Urinary bladder (tissue), 3 donors: ENCODE measurements at regions not wholly inside any gene's neighbourhood (a gene's known extent, or its start where the extent isn't known, plus 50 kb on each side); places are given as distances from the start of the nearest gene placed in this dataset.

Source experiments
- DNase-seq: peaks from one replicate; pipeline ENCODE4 v3.0.0-alpha.2; 2015; ENCODE audit errors: extremely low spot score
- H3K27ac ChIP-seq: one replicate; pipeline ENCODE4 v1.5.1; 2013; ENCODE audit warnings: low read depth, mild to moderate bottlenecking, moderate library complexity
- H3K36me3 ChIP-seq: one replicate; pipeline ENCODE4 v1.6.1; 2013; ENCODE audit warnings: mild to moderate bottlenecking, moderate library complexity; ENCODE audit not compliant: insufficient read depth
- H3K4me1 ChIP-seq: one replicate; pipeline ENCODE4 v1.6.1; 2013; ENCODE audit warnings: mild to moderate bottlenecking, moderate library complexity; ENCODE audit not compliant: insufficient read depth
- H3K4me3 ChIP-seq: one replicate; pipeline ENCODE4 v1.5.1; 2013; ENCODE audit warnings: low read depth, low read length
- WGBS: extraction: QIAGEN DNeasy Blood & Tissue Kit; methylation state at CpG from one replicate; pipeline ENCODE4 v1.1.7; 2013; 5-methylcytosine and 5-hydroxymethylcytosine counted together
- donor health status: healthy with polysubstance abuse.
- donor health status: healthy.

DNA sequence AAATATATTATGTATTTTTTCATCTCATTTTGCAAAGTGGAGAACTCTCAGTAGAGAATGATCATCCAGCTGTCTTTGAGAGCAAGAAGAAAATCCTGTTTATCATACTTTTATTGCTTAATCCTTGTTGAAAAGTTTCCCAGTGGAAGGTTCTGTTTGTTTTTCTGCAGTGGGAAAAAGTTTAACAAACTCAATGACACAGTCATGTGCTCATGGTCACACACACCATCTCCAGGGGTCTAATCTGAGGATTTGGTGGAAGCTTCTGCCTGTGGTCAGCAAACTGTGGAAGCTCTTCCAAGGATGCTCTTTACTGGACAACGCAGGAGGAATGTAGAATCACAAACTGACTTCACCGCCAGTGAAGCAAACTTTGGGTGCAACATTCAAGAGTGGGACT lies 1003.9 kb downstream of the SORCS3 start:
- DNase-seq: no peak
- H3K4me3 ChIP-seq: no peak overlapping the region
- no peaks in the 10 kb centered on the region for H3K36me3 ChIP-seq
- H3K27ac ChIP-seq: no peak overlapping the region
- 53% methylated on average over 2 of the region's 2 CpGs for WGBS
- no peaks in the 10 kb centered on the region for H3K4me1 ChIP-seq

DNA sequence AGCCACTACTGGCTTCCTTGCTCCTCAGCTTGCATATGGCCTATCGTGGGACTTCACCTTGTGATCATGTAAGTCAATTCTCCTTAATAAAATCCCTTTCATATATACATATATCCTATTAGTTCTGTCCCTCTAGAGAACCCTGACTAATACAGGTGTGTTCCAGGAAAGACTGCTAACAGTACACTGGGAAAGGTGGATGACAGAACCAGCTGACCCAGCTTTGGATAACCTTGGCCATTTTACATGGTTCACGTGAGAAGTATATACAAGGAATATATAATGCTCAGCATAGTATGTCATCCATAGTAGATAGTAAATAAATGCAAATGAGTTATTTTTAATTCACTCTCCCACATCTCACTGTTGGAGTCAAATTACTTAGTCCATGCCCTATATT lies 1003.5 kb downstream of the SORCS3 start:
- no peaks in the 10 kb centered on the region for H3K36me3 ChIP-seq
- no peaks in the 10 kb centered on the region for H3K4me1 ChIP-seq
- DNase-seq: no peak
- H3K27ac ChIP-seq: no peak overlapping the region
- no peak overlapping the region for H3K4me3 ChIP-seq
- 63% methylated on average over 2 of the region's 2 CpGs for WGBS

DNA sequence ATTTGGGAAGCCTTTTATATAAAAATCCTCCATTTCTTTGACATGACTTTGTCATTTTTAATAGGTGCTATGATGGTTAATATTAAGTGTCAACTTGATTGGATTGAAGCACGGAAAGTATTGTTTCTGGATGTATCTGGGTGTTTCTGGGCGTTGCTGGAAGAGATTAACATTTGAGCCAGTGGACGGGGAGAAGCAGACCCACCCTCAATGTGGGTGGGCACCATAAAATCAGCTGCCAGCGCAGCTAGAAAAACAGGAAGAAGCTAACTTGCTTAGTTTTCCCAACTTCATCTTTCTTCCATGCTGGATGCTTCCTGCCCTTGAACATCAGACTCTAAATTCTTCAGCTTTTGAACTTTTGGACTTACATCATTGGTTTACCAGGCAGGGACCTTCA lies 1003.0 kb downstream of the SORCS3 start:
- H3K27ac ChIP-seq: no peak overlapping the region
- no peak overlapping the region for H3K4me3 ChIP-seq
- 27% methylated on average over 4 of the region's 4 CpGs for WGBS
- no peaks in the 10 kb centered on the region for H3K36me3 ChIP-seq
- DNase-seq: no peak
- H3K4me1 ChIP-seq: no peaks in the 10 kb centered on the region

DNA sequence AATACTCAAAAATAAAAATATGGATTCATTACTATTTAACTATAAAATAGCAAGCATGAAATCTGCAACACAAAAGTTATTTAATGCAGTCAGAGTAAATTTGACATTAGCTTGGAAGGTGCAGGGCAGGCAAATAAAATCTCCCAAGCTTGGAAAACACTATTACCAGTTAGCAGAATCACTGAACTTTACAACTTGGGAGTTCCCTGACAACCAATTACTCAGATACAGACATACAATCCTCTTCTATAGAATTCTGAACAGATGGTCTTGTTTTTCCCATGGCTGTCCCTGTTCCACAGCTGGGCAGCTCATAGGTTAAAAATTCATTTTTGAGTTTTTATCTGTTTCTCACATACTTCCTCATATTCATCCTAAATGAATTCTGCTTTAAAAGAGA lies 1002.6 kb downstream of the SORCS3 start:
- no peak for DNase-seq
- Histone ChIP-seq H3K4me3 (no peak overlapping the region), H3K27ac (no peak overlapping the region), H3K36me3 (no peaks in the 10 kb centered on the region), H3K4me1 (no peaks in the 10 kb centered on the region)

DNA sequence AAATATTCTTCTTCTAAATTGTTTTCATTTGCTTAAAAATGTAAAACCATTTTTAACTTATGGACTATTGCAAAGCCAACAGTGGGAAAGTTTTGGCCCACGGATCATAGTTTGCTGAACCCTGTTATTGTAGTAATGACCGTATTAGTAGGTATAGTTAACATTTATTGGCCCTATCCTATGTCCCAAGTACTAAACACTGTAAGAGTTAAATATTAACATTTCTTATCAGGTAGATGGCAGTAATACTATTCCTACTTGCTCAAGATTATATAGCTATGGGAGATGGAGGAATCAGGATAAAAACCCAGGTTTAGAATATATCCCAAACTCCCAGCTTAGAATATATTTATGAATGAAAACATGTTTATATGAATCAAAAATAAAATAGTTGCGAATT lies 993.2 kb downstream of the SORCS3 start:
- H3K27ac ChIP-seq: no peak overlapping the region
- no peaks in the 10 kb centered on the region for H3K36me3 ChIP-seq
- no peak overlapping the region for H3K4me3 ChIP-seq
- no peaks in the 10 kb centered on the region for H3K4me1 ChIP-seq
- no peak for DNase-seq
- 88% methylated on average over 3 of the region's 3 CpGs for WGBS

DNA sequence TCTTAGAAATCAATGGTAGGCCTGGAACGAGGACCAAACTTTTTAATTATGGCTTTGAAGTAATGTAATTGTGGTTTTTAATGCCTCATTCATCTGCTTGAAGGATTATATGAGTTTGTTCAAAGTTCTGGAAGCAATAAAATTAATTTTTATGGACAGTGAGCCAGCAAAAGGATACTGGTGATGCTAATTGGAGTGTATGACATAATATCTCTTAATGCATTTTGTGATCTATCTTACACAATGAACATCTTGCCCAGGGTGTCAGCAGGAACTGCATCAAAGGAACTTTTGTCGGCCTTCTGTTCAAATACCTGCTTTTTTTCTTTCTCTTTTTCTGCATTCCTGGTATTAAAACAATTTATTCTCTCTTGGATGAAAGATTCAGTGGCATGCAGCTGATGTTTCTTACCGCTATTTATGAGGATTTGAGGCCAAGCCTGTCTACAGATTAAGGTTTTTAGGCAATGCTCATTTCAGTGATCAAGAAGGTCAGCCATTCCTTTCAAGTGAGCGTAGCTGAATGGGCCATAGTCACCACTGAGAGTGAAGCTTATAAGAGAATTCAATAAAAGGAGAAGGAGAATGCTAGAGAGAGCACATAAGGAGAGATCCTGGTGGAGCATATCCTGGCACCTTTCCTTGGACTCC lies 974.8 kb downstream of the SORCS3 start:
- 42% methylated on average over 4 of the region's 4 CpGs for WGBS
- no peaks in the 10 kb centered on the region for H3K36me3 ChIP-seq
- H3K4me3 ChIP-seq: no peak overlapping the region
- no peak for DNase-seq
- no peak overlapping the region for H3K27ac ChIP-seq
- no peaks in the 10 kb centered on the region for H3K4me1 ChIP-seq

DNA sequence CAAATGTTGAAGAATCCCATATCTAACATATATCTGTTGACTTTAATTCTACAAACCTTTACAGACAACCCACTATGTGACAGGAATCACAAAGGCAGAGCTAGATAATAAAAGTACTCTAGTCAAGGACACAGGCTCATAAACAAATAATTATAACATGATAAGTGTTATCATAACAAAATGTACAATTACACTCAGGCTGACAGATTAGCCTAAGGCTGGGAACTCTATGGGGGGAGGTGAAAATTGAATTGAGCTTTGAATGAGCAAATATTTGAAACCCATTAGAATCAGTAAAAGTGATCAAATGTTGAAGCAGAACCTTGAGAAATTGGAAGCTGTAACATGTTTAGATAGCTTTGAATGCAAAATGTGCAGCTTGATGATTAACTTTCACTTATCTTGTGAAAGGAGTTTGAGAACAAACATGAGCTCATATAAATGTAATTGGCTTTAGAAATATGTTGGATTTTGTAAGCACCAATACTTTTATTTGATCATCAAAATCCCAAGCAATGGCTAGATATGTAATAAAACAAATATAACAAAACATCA lies 970.2 kb downstream of the SORCS3 start:
- no peak overlapping the region for H3K27ac ChIP-seq

DNA sequence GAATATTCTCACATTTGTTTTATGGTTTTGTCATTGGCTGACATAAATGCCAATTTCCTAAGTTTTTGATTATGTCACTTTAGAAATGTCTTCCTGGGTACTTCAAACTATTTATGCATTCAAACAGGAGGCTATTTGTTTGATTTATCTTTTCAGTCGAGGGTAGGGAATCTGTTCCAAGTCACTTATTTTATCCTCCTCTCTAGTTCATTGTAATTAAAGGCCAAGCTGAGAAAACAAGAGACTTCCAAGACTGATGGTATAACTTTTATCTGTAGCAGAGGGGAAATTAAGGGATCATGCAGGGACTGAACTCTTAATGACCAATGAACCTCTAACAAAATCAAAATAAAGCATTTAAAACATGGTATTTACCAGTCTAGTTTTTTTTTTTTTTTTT lies 968.4 kb downstream of the SORCS3 start:
- DNase-seq: no peak
- Histone ChIP-seq H3K4me3 (no peak overlapping the region), H3K36me3 (no peaks in the 10 kb centered on the region), H3K27ac (no peak overlapping the region), H3K4me1 (no peaks in the 10 kb centered on the region)
- 38% methylated on average over 1 of the region's 1 CpG for WGBS

More for the DNA sequence above, 970.2 kb downstream of the SORCS3 start:
- Histone ChIP-seq H3K4me1 (no peaks in the 10 kb centered on the region), H3K4me3 (no peak overlapping the region), H3K36me3 (no peaks in the 10 kb centered on the region)
- DNase-seq: no peak

DNA sequence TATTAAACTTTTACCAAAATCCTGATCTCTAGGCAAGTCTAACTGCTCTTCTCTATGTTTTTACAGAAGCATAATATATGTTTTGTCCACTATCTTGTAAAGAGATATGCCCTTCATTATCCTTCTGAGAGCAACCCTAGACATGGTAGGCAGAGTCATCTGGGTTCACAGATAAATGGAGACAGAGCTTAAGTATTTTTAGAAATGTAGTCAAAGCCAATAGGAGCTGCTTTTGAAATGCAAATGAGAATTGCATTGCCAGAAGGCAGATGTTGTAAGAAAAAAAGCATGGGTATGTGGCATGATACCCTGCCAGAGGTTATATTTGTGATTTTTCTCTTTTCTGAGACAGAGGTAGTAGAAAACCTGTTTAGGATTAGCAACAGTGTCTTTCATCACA lies 964.8 kb downstream of the SORCS3 start:
- no peak for DNase-seq
- Histone ChIP-seq H3K27ac (no peak overlapping the region), H3K36me3 (no peaks in the 10 kb centered on the region), H3K4me1 (no peaks in the 10 kb centered on the region), H3K4me3 (no peak overlapping the region)

DNA sequence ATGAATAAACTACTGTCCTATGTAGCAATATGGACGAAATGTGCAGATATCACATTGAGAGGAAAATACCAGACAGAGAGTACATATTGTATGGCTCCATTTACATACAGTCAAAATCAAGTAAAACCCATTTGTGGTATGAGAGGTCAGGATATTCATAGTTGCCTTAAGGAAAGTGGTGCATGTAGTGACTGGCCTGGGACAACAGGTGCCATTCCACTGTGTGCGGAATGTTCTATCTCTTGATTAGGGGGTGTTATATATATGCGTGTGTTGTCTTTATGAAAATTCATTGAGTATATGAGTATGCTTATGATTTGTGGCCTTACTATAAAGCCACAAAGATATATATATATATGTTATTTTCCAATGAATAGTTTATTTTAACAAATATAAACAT lies 964.0 kb downstream of the SORCS3 start:
- 87% methylated on average over 3 of the region's 3 CpGs for WGBS
- Histone ChIP-seq H3K36me3 (no peaks in the 10 kb centered on the region), H3K4me3 (no peak overlapping the region), H3K27ac (no peak overlapping the region), H3K4me1 (no peaks in the 10 kb centered on the region)
- no peak for DNase-seq

DNA sequence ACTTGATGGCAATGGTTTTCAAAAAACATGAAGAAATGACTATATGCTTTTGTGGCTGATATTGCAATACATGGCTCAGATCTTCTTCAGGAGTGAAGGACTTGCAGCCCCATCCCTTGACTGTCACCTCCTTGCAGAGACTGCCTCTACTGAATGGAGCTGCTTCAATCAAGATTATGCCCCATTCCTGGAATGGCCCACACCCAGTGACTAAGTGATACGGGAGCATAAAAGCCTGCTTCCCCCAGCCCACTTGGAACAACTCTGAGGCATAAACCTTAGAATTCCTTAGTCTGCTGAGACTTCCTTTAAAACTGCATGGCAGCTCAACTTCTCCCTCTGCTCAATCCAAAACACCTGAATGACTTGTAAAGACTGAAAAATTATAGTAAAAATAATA lies 957.1 kb downstream of the SORCS3 start:
- H3K4me1 ChIP-seq: no peaks in the 10 kb centered on the region
- H3K4me3 ChIP-seq: no peak overlapping the region
- no peak for DNase-seq
- no peaks in the 10 kb centered on the region for H3K36me3 ChIP-seq
- no peak overlapping the region for H3K27ac ChIP-seq
- WGBS: 70% methylated on average over 1 of the region's 1 CpG

DNA sequence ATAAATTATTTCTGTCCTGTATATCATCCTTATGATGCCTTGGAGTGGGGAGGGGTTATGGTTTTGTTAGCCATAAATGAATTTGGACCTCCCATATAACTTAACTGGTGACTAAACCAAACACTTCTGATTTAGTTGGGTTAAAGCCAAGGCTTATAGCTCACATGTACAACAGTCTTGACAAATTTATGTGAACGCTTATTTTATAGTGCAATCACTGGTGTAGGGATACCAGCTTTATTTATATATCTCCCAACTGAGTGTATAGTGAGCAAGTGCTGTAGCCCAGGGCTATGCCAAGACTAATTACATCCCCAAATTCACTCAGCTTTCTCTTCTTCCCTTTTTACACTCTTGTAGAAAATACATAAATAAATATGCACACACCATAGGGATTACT lies 956.2 kb downstream of the SORCS3 start:
- no peak for DNase-seq
- no peaks in the 10 kb centered on the region for H3K36me3 ChIP-seq
- no peak overlapping the region for H3K4me3 ChIP-seq
- no peak overlapping the region for H3K27ac ChIP-seq
- 25% methylated on average over 1 of the region's 1 CpG for WGBS
- H3K4me1 ChIP-seq: no peaks in the 10 kb centered on the region

DNA sequence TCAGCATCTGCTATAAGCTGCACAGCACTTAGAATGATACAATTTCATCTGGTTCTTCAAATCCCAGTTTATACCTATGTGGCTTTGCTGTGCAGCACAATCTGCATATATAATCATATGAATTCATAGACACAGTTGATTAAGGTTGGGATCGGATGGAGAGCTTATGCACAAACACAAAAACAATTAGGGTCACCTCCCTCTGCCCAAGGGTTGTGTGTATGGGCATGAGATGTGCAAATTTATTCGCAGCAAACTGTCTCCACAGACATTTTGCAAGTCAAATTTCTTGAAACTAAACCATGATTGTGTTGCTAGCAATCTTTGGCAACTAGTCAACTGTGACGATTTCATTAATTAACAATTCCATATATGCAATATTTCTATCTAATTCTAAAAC lies 955.7 kb downstream of the SORCS3 start:
- no peak for DNase-seq
- Histone ChIP-seq H3K36me3 (no peaks in the 10 kb centered on the region), H3K27ac (no peak overlapping the region), H3K4me1 (no peaks in the 10 kb centered on the region), H3K4me3 (no peak overlapping the region)
- 77% methylated on average over 3 of the region's 3 CpGs for WGBS

DNA sequence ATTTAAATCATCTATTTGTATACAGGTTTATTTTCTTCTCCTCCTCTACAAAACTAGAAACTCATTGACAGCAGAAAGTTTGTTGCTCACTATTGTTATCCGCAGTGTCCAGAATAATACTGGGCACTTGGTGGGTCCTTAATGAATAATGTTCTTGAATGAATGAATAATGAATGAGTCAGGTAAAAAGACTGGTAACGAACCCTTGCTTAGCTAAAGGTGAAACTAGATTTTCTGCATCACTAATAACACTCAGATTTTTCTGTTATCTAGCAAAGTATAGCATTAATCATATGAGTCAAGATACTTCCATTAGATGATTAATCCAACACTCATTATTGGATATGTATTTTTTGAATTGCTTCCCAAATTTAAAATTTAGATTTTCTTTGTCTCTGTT lies 953.2 kb downstream of the SORCS3 start:
- H3K27ac ChIP-seq: no peak overlapping the region
- DNase-seq: no peak
- no peak overlapping the region for H3K4me3 ChIP-seq
- whole genome bisulfite sequencing: 86% methylated on average over 2 of the region's 2 CpGs
- H3K4me1 ChIP-seq: no peaks in the 10 kb centered on the region
- no peaks in the 10 kb centered on the region for H3K36me3 ChIP-seq

DNA sequence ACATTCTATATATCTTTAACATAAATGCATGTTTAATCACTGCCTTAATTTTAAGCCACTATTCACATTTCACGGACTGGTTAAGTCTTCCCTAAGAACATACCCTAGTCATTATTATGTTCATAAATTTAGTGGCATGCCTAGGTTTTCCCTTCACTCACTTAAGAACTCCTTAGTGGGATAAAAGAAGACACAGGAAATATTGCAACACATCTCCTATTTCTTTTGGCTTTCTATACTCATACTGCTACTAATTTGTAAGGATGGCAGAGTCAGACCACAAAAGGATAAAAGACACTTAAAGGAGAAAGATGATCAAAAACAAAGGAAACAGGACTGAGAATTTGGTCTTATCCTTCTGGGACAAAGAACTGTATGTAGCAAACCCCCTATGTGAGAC lies 951.4 kb downstream of the SORCS3 start:
- H3K36me3 ChIP-seq: no peaks in the 10 kb centered on the region
- no peak for DNase-seq
- WGBS: 69% methylated on average over 1 of the region's 1 CpG
- H3K4me3 ChIP-seq: no peak overlapping the region
- no peak overlapping the region for H3K27ac ChIP-seq
- H3K4me1 ChIP-seq: no peaks in the 10 kb centered on the region
